WTC11 (cell line): ENCODE measurements at regions not wholly inside any gene's neighbourhood (a gene's known extent, or its start where the extent isn't known, plus 50 kb on each side); places are given as distances from the start of the nearest gene placed in this dataset.

Experiments used
- NFYB ChIP-seq: sonication (generic); formaldehyde crosslinking; conservative IDR thresholded peaks from 2 replicates; pipeline ENCODE4 v1.8.0; 2022; ENCODE audit warnings: low read depth, missing genetic modification reagents
- NR1H2 ChIP-seq: sonication (generic); formaldehyde crosslinking; IDR thresholded peaks from 2 replicates; pipeline ENCODE4 v1.9.0; 2021; ENCODE audit warnings: mild to moderate bottlenecking, moderate library complexity, missing genetic modification reagents
- TEAD4 ChIP-seq: sonication (generic); formaldehyde crosslinking; IDR thresholded peaks from 2 replicates; pipeline ENCODE4 v1.8.0; 2022; ENCODE audit warnings: mild to moderate bottlenecking, missing genetic modification reagents
- TP53 ChIP-seq: sonication (generic); formaldehyde crosslinking; IDR thresholded peaks from 2 replicates; pipeline ENCODE4 v1.8.1; 2023; ENCODE audit warnings: mild to moderate bottlenecking, missing genetic modification reagents
- ZNF121 ChIP-seq: sonication (generic); formaldehyde crosslinking; IDR thresholded peaks from 2 replicates; pipeline ENCODE4 v1.8.0; 2023; ENCODE audit warnings: missing genetic modification reagents
- ZNF263 ChIP-seq: sonication (generic); formaldehyde crosslinking; IDR thresholded peaks from 2 replicates; pipeline ENCODE4 v1.8.1; 2022; ENCODE audit warnings: low read depth, mild to moderate bottlenecking, moderate library complexity, missing genetic modification reagents
- TF ChIP-seq, protein P1 (sequence below): fragments of 200-600 bp; IDR thresholded peaks from 2 replicates; pipeline ENCODE4 v1.8.0; 2022; ENCODE audit warnings: antibody characterized with exemption
- TF ChIP-seq, protein P2 (sequence below): sonication (generic); formaldehyde crosslinking; IDR thresholded peaks from 2 replicates; pipeline ENCODE4 v1.8.1; 2023; ENCODE audit warnings: mild to moderate bottlenecking, missing genetic modification reagents, borderline replicate concordance
- TF ChIP-seq, protein P3 (sequence below): sonication (generic); formaldehyde crosslinking; IDR thresholded peaks from 2 replicates; pipeline ENCODE4 v1.8.1; 2023; ENCODE audit warnings: mild to moderate bottlenecking, missing genetic modification reagents, moderate library complexity
- TF ChIP-seq, protein P4 (sequence below): sonication (generic); formaldehyde crosslinking; IDR thresholded peaks from 2 replicates; pipeline ENCODE4 v1.8.0; 2023; ENCODE audit warnings: missing genetic modification reagents
- TF ChIP-seq, protein P5 (sequence below): sonication (generic); formaldehyde crosslinking; IDR thresholded peaks from 2 replicates; pipeline ENCODE4 v1.8.1; 2022; ENCODE audit warnings: mild to moderate bottlenecking, missing genetic modification reagents, moderate library complexity, borderline replicate concordance

DNA sequence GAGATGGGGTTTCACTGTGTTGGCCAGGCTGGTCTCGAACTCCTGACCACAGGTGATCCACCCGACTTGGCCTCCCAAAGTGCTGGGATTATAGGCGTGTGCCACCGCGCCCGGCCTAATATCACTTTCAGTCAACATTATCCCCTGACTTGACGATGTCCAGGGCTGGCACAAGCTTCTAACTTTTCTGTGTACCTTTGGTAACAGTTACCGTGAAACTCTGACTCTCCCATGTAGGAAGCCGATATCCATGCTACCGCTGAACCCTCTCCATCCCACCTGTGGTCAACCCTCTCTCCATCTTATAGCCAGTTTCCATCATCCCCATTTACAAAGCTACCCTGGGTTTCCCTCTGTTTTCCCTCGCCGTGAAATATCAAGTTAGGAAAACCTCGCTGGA, 77.5 kb downstream of the CRLF2 start:
- no peak for TF ChIP-seq NR1H2 (CRISPR knock-in tag)
- TF ChIP-seq, protein P1, sequence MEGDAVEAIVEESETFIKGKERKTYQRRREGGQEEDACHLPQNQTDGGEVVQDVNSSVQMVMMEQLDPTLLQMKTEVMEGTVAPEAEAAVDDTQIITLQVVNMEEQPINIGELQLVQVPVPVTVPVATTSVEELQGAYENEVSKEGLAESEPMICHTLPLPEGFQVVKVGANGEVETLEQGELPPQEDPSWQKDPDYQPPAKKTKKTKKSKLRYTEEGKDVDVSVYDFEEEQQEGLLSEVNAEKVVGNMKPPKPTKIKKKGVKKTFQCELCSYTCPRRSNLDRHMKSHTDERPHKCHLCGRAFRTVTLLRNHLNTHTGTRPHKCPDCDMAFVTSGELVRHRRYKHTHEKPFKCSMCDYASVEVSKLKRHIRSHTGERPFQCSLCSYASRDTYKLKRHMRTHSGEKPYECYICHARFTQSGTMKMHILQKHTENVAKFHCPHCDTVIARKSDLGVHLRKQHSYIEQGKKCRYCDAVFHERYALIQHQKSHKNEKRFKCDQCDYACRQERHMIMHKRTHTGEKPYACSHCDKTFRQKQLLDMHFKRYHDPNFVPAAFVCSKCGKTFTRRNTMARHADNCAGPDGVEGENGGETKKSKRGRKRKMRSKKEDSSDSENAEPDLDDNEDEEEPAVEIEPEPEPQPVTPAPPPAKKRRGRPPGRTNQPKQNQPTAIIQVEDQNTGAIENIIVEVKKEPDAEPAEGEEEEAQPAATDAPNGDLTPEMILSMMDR: no peak
- TF ChIP-seq ZNF263 (CRISPR knock-in tag): no peak
- TF ChIP-seq ZNF121: no peak
- no peak for TF ChIP-seq TEAD4 (CRISPR knock-in tag)
- no peak for TF ChIP-seq TP53
- TF ChIP-seq, protein P2, sequence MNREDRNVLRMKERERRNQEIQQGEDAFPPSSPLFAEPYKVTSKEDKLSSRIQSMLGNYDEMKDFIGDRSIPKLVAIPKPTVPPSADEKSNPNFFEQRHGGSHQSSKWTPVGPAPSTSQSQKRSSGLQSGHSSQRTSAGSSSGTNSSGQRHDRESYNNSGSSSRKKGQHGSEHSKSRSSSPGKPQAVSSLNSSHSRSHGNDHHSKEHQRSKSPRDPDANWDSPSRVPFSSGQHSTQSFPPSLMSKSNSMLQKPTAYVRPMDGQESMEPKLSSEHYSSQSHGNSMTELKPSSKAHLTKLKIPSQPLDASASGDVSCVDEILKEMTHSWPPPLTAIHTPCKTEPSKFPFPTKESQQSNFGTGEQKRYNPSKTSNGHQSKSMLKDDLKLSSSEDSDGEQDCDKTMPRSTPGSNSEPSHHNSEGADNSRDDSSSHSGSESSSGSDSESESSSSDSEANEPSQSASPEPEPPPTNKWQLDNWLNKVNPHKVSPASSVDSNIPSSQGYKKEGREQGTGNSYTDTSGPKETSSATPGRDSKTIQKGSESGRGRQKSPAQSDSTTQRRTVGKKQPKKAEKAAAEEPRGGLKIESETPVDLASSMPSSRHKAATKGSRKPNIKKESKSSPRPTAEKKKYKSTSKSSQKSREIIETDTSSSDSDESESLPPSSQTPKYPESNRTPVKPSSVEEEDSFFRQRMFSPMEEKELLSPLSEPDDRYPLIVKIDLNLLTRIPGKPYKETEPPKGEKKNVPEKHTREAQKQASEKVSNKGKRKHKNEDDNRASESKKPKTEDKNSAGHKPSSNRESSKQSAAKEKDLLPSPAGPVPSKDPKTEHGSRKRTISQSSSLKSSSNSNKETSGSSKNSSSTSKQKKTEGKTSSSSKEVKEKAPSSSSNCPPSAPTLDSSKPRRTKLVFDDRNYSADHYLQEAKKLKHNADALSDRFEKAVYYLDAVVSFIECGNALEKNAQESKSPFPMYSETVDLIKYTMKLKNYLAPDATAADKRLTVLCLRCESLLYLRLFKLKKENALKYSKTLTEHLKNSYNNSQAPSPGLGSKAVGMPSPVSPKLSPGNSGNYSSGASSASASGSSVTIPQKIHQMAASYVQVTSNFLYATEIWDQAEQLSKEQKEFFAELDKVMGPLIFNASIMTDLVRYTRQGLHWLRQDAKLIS (CRISPR knock-in tag): no peak
- TF ChIP-seq, protein P3, sequence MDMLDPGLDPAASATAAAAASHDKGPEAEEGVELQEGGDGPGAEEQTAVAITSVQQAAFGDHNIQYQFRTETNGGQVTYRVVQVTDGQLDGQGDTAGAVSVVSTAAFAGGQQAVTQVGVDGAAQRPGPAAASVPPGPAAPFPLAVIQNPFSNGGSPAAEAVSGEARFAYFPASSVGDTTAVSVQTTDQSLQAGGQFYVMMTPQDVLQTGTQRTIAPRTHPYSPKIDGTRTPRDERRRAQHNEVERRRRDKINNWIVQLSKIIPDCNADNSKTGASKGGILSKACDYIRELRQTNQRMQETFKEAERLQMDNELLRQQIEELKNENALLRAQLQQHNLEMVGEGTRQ: no peak
- no peak for TF ChIP-seq NFYB (CRISPR knock-in tag)
- TF ChIP-seq, protein P4, sequence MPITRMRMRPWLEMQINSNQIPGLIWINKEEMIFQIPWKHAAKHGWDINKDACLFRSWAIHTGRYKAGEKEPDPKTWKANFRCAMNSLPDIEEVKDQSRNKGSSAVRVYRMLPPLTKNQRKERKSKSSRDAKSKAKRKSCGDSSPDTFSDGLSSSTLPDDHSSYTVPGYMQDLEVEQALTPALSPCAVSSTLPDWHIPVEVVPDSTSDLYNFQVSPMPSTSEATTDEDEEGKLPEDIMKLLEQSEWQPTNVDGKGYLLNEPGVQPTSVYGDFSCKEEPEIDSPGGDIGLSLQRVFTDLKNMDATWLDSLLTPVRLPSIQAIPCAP (CRISPR knock-in tag): no peak
- TF ChIP-seq, protein P5, sequence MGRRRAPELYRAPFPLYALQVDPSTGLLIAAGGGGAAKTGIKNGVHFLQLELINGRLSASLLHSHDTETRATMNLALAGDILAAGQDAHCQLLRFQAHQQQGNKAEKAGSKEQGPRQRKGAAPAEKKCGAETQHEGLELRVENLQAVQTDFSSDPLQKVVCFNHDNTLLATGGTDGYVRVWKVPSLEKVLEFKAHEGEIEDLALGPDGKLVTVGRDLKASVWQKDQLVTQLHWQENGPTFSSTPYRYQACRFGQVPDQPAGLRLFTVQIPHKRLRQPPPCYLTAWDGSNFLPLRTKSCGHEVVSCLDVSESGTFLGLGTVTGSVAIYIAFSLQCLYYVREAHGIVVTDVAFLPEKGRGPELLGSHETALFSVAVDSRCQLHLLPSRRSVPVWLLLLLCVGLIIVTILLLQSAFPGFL (CRISPR knock-in tag): no peak
